Neural crest cell (in vitro differentiated cells): ENCODE measurements at regions not wholly inside any gene's neighbourhood (a gene's known extent, or its start where the extent isn't known, plus 50 kb on each side); places are given as distances from the start of the nearest gene placed in this dataset.
A peak's percentile ranks its signal among the peaks of the same experiment; 100 is the strongest.
"Not testable (repeated sequence)": the region's sequence is repeated elsewhere in the genome, so short reads cannot be mapped to it uniquely, and the experiment has no call there.

Experiments
- DNase-seq: peaks from one replicate; pipeline ENCODE4 v3.0.0; 2021; ENCODE audit warnings: low read depth, mixed read lengths, low spot score
- H3K27ac Mint-ChIP-seq: one replicate; pipeline ENCODE4 v1.8.0; 2021; ENCODE audit warnings: mild to moderate bottlenecking, mixed read lengths; ENCODE audit not compliant: unreplicated experiment
- H3K27me3 Mint-ChIP-seq: 2 replicates; pipeline ENCODE4 v1.8.0; 2021; ENCODE audit warnings: low read depth, mild to moderate bottlenecking, mixed read lengths
- H3K36me3 Mint-ChIP-seq: 2 replicates; pipeline ENCODE4 v1.8.0; 2021; ENCODE audit warnings: low read depth, mild to moderate bottlenecking, mixed read lengths
- H3K4me1 Mint-ChIP-seq: 2 replicates; pipeline ENCODE4 v1.8.0; 2021; ENCODE audit warnings: mixed read lengths
- H3K4me3 Mint-ChIP-seq: one replicate; pipeline ENCODE4 v1.8.0; 2021; ENCODE audit warnings: mild to moderate bottlenecking, mixed read lengths
- H3K9me3 Mint-ChIP-seq: 2 replicates; pipeline ENCODE4 v1.8.0; 2021; ENCODE audit warnings: mixed read lengths
- TF ChIP-seq, protein P1 (sequence below): fragments of 200-600 bp; sonication (generic); conservative IDR thresholded peaks from 2 replicates; pipeline ENCODE4 v1.5.0; 2021; ENCODE audit warnings: antibody characterized with exemption, mild to moderate bottlenecking

DNA sequence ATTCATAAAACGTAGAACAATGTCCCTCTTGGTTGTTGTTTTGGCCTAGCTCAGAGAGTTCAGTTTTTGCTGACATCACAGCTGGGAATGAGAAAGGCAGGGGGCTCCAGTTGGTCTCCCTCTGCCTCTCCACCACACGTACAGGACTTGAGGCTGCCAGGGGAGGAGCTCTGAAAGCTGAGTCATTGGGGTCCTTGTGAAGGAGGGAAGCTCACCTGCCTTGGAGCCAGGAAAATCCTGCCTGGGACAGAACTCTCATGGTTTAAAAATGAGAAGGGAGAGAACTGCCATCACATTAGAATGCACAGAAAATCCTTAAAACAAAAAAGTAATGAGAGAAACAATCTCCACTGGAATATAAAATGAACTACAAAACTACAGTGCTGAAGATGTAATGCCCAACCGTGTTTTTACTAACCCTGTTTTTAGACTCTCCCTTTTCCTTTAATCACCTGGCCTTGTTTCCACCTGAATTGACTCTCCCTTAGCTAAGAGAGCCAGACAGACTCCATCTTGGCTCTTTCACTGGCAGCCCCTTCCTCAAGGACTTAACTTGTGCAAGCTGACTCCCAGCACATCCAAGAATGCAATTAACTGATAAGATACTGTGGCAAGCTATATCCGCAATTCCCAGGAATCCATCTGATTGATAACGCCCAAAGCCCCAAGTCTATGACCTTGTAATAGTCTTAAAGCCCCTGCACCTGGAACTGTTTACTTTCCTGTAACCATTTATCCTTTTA, 58.6 kb upstream of the TARP start:
- H3K36me3 Mint-ChIP-seq, H3K4me3 Mint-ChIP-seq, H3K27me3 Mint-ChIP-seq, H3K9me3 Mint-ChIP-seq, DNase-seq: not testable (repeated sequence)
- Mint-ChIP-seq H3K27ac (peak overlapping the region; percentile 55), H3K4me1 (peaks cover 21% of the 10 kb centered on the region)

GRCh38 chr7:38330861-38331621, 57.6 kb upstream of the TARP start:
- DNase-seq, result no peak
- Mint-ChIP-seq H3K27me3 (no peaks in the 10 kb centered on the region), H3K27ac (peak overlapping the region; percentile 16), H3K36me3 (no peaks in the 10 kb centered on the region), H3K4me1 (peaks cover 17% of the 10 kb centered on the region), H3K9me3 (no peaks in the 10 kb centered on the region), H3K4me3 (no peak overlapping the region)
- TF ChIP-seq, protein P1, sequence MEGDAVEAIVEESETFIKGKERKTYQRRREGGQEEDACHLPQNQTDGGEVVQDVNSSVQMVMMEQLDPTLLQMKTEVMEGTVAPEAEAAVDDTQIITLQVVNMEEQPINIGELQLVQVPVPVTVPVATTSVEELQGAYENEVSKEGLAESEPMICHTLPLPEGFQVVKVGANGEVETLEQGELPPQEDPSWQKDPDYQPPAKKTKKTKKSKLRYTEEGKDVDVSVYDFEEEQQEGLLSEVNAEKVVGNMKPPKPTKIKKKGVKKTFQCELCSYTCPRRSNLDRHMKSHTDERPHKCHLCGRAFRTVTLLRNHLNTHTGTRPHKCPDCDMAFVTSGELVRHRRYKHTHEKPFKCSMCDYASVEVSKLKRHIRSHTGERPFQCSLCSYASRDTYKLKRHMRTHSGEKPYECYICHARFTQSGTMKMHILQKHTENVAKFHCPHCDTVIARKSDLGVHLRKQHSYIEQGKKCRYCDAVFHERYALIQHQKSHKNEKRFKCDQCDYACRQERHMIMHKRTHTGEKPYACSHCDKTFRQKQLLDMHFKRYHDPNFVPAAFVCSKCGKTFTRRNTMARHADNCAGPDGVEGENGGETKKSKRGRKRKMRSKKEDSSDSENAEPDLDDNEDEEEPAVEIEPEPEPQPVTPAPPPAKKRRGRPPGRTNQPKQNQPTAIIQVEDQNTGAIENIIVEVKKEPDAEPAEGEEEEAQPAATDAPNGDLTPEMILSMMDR, result no peak

GRCh38 chr7:38330039-38330438, 56.6 kb upstream of the TARP start:
- no peaks in the 10 kb centered on the region for H3K36me3 Mint-ChIP-seq
- H3K9me3 Mint-ChIP-seq, result no peaks in the 10 kb centered on the region
- H3K4me1 Mint-ChIP-seq, result peaks cover 10% of the 10 kb centered on the region
- TF ChIP-seq, protein P1, result no peak
- DNase-seq, result no peak
- no peak overlapping the region for H3K4me3 Mint-ChIP-seq
- no peaks in the 10 kb centered on the region for H3K27me3 Mint-ChIP-seq
- H3K27ac Mint-ChIP-seq, result no peak overlapping the region

GRCh38 chr7:38329340-38329739, 55.9 kb upstream of the TARP start:
- Mint-ChIP-seq H3K4me1 (peaks cover 10% of the 10 kb centered on the region), H3K27me3 (no peaks in the 10 kb centered on the region), H3K27ac (no peak overlapping the region), H3K36me3 (no peaks in the 10 kb centered on the region), H3K9me3 (no peaks in the 10 kb centered on the region), H3K4me3 (no peak overlapping the region)
- TF ChIP-seq, protein P1, result no peak
- no peak for DNase-seq

DNA sequence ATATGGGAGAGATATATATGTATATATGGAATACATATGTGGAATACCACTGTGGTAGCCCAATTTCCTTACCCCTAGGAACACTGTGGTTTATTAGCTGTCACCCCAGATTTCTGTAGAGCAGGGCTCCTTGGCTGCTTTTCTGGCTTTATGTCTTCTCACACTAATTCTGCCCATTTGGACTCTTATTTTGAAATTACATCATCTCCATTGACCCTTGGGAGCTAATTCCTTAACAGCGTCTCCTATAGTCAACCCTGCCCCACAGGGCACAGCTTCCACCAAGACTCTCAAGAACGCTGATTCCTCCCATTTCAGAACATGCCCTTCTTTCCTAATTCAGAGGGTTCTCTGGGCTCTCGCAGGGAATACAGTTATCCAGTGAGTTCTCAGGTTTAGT, 55.4 kb upstream of the TARP start:
- H3K27me3 Mint-ChIP-seq, result no peaks in the 10 kb centered on the region

More for the DNA sequence above, 55.4 kb upstream of the TARP start:
- TF ChIP-seq, protein P1, result no peak
- Mint-ChIP-seq H3K36me3 (no peaks in the 10 kb centered on the region), H3K4me1 (peaks cover 10% of the 10 kb centered on the region), H3K4me3 (no peak overlapping the region), H3K27ac (no peak overlapping the region), H3K9me3 (no peaks in the 10 kb centered on the region)
- DNase-seq, result no peak
